Fibroblast of gingiva (primary cell): ENCODE measurements at regions not wholly inside any gene's neighbourhood (a gene's known extent, or its start where the extent isn't known, plus 50 kb on each side); places are given as distances from the start of the nearest gene placed in this dataset.
A peak's percentile ranks its signal among the peaks of the same experiment; 100 is the strongest.

Experiments used
- DNase-seq: peaks from one replicate; pipeline ENCODE4 v3.0.0-alpha.2; 2011; ENCODE audit warnings: low read depth

- no peak for DNase-seq
These were observed 169.0 kb upstream of the PITX1 start for GRCh38 chr5:135203019-135203418.

GRCh38 chr5:135199919-135200318 is 165.9 kb upstream of the PITX1 start:
- DNase-seq, result no peak

- no peak for DNase-seq
These were observed 162.5 kb upstream of the PITX1 start for GRCh38 chr5:135196483-135196882.

GRCh38 chr5:135195270-135195608 is 161.2 kb upstream of the PITX1 start:
- DNase-seq, result no peak

GRCh38 chr5:135194573-135195269 is 160.7 kb upstream of the PITX1 start:
- DNase-seq, result no peak

- no peak for DNase-seq
These were observed 160.1 kb upstream of the PITX1 start for GRCh38 chr5:135194126-135194488.

- DNase-seq, result no peak
These were observed 159.4 kb upstream of the PITX1 start for GRCh38 chr5:135193213-135194125.

- no peak for DNase-seq
These were observed 158.3 kb upstream of the PITX1 start for GRCh38 chr5:135192351-135192750.

- peak; percentile 42 for DNase-seq
These were observed 157.2 kb upstream of the PITX1 start for GRCh38 chr5:135191084-135191826.

- DNase-seq, result no peak
These were observed 156.5 kb upstream of the PITX1 start for GRCh38 chr5:135190416-135191083.

- DNase-seq, result no peak
These were observed 155.0 kb upstream of the PITX1 start for GRCh38 chr5:135189024-135189423.

GRCh38 chr5:135188233-135188914 is 154.3 kb upstream of the PITX1 start:
- no peak for DNase-seq

- no peak for DNase-seq
These were observed 152.9 kb upstream of the PITX1 start for GRCh38 chr5:135186662-135187522.

- peak; percentile 46 for DNase-seq
These were observed 151.5 kb upstream of the PITX1 start for GRCh38 chr5:135185481-135186065.

GRCh38 chr5:135184646-135185045 is 150.6 kb upstream of the PITX1 start:
- no peak for DNase-seq

- DNase-seq, result no peak
These were observed 149.4 kb upstream of the PITX1 start for GRCh38 chr5:135183464-135183863.

- DNase-seq, result no peak
These were observed 148.6 kb upstream of the PITX1 start for GRCh38 chr5:135182675-135183074.

GRCh38 chr5:135181653-135182052 is 147.6 kb upstream of the PITX1 start:
- DNase-seq, result no peak

GRCh38 chr5:135179308-135179980 is 145.4 kb upstream of the PITX1 start:
- no peak for DNase-seq
